Middle frontal gyrus (tissue), 1 donor: ENCODE measurements at regions not wholly inside any gene's neighbourhood (a gene's known extent, or its start where the extent isn't known, plus 50 kb on each side); places are given as distances from the start of the nearest gene placed in this dataset.

Source experiments
- DNase-seq: peaks from one replicate; pipeline ENCODE4 v3.0.0-alpha.2; 2015; ENCODE audit warnings: low spot score; ENCODE audit errors: extremely low spot score

DNA sequence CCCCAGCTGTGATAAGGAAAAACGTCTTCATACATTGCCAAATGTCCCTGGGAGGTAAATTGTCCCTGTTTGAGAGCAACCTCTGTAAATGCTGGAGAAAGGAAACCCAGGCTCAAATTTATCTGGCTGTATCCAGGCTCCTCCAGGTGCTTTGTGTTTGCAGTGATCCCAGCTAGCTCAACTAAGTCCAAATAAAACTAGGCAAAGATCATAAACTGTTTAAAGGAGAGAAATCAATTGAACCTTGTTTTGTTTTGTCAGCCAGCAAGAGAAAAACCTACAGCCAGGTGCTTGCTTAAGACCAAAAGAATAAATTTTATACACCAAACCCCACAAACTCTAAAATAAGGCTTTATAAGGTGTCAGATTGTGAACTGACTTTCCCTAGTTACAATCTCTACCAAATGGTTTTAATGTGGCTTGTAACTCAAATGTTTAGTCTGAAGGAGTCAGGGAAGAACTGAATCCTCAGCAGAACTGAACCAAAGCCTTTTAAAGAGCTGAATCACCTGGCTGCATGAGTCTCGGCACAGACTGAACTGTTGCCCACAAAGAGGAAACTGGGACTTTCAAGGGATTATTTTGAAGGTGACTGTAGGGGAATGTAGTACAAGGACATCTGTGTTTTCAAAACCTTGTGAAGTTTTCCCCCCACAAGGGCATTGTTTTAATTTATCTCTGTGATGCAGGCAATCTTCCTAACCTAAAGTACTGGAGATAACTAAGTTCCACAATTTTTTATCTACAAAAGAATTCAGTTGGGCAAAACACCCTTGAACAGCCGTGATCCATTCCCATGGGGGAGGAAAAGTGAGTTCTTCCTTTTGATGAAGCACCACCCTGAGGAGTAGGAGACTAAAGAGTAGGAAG, 201.7 kb upstream of the TARS1 start:
- no peak for DNase-seq

- no peak for DNase-seq
Observed at GRCh38 chr5:33240558-33240957, 200.2 kb upstream of the TARS1 start.

DNA sequence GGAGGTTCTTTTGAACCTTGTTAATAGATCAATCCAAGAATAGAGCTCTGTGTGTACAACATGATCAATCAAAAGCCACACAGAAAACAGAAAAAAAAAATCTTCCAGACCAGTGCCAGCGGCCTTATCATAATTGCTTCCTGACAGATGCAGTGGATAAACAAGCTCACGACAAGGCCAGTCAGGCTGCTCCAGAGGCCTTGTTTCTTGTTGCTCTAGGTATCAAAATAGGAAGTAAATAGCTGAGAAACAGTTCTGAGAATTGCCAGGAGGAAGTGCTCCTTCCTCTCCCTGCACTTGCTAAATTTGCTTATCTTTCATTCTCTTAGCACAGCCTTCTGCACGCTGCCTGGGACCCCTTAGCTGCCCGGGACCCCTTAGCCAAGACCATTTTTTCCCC, 199.0 kb upstream of the TARS1 start:
- no peak for DNase-seq

DNA sequence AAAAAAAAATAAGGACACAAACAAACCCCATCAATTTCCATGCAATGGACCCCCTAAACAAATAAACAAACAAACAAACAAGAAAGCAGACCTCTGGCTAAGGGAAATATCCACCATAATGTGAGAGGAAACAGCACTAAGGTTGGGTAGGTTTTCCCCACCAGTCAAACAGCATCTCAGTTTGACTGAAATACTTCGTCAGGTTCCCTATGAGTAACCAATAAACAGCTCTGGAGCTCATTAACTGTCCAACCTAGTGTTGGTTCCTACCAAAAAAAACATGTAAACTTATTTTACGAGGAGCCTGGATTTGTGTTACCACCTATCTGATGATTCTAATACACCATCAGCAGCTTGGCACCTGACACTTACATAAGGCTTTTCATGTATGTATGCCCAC, 198.5 kb upstream of the TARS1 start:
- DNase-seq, result no peak

DNA sequence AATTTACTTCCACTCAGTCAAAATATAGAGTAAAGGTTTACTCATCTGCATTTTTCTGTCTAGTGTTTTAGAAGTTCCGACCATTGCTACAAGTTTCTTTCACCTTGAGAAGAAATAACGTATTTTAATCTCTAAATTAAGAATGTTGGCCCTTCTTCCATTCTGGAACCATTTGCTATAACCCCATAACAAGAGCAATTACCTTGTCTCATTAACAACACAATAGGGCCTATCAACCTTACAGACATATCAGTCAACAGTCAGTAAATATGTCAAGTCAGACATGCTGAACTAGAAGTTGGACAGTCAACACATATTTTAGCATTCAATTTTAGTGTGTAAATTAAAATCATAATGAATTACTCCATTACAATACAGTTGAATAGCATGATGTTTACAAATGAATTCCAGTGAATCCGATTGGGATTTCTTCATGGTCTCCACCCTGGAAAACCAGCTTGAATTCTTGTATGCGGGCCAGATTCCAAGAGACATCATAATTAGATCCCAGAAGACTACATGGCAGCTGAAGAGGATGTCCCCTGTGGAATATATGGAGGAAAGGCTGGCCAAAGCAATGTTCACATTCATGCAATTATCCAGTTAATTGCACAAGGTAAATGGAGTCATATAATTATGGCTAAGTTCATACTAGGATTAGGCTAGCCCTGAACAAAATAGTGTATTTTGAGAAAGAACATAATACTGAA, 196.2 kb upstream of the TARS1 start:
- DNase-seq, result no peak

DNA sequence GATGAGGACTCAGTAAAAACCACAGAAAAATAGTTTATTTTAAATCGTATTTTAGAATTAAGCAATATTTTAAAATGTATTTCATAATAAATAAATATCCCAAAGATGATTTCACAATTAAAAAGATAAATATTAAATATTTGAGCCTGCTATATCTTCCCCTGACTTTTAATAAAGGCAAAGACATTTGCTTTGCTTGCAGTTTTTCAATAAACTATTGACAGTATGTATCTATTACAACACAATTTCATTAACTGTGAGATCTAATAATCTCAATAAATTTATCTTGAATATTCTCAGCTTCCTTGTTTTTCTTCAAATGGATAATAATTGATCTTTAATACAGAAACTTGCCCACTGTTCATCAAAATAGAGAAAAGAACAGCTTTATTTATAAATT, 186.2 kb upstream of the TARS1 start:
- no peak for DNase-seq

GRCh38 chr5:33257807-33258429, 182.8 kb upstream of the TARS1 start:
- DNase-seq, result no peak

GRCh38 chr5:33258553-33258952, 182.2 kb upstream of the TARS1 start:
- DNase-seq, result no peak

DNA sequence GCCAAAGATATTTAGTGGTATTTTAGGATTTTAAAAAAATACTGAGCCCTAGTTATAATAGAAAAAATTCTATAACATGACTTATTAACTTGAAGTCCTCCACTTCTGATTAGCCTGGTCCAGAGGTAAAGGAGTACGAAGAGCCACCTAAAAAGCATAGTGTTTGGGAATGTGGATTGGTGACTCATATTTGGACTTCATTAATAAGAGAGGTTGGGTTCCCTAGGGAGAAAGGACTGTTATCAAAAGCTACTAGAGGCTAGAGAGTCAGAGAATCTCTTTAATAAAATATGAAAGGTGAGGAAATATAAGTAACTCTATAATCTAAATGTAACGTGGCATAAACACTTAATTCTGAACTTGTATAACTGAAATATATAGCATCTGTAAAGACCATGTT, 180.7 kb upstream of the TARS1 start:
- DNase-seq, result no peak

DNA sequence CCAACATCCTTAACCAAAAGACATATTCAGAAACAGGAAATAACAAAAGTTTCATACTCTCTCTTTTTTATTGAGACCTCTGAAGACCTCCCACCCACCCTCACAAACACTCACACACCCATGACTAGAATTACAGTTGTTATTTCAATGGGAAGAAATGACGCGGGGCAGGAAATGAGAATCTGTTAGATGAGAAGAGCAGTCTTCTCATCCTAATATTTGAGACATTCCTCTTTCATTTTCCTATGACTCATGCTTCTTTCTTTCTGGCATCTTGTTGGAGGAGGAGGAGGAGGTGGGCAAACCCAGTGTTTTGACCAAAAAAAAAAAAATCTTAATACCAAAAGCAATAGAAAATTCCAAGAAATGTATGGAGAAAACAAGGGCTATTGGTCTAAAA, 179.5 kb upstream of the TARS1 start:
- no peak for DNase-seq

GRCh38 chr5:33261747-33262146, 179.0 kb upstream of the TARS1 start:
- DNase-seq, result no peak

- DNase-seq, result no peak
Observed at GRCh38 chr5:33267801-33268200, 173.0 kb upstream of the TARS1 start.

- no peak for DNase-seq
Observed at GRCh38 chr5:33268374-33268773, 172.4 kb upstream of the TARS1 start.

DNA sequence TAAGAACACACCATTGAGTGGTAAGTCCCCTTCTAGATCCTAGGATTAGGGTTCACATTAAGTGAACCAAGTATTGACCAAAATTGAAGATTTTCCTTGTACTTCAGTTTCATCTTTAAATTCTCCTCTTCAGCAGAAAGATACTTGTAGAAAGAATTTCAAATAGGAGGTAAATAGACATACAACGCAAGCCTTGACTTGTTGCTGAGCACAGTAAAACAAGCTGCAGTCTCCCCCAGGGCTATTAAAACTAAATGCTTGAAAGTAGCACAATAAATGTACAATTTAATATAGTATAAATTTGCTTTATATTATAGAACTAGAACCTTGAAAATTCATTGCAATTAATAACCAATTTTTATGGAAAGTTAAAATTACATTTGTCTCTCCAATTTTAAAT, 170.1 kb upstream of the TARS1 start:
- DNase-seq, result no peak

DNA sequence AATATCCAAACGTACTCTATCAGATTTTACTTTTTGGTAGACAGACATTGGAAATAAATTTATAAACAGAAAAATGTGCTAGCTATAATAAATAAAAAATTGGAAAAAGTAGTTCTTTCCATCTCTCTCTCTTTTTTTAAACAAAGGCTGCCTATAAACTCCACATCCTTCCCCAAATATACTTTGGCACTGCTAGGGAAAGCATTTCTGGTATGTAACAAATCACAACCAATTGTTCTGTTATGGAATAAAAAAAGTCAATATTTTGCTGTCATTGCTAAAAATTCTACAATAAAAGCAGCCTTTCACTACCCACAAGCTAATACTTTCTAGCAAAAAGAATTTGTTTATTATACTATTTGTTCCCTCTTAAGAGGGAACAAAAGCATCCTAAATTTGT, 169.2 kb upstream of the TARS1 start:
- no peak for DNase-seq

DNA sequence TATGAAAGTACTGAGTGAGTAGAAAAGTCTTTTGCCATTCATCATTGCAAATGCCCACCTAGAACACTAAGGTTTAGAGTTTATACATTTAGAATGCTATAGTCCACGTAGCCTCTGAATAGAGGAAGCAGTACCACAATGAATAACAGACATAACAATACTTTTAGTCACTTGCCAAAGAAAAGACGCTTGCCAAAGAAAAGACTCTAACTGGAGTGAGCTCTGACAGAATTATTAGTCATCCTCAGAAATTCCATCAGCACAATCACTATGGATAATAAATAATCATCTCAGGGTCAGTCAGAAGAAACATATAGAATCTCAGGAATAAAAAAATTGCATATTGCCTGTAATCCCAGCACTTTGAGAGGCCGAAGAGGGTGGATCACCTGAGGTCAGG, 168.5 kb upstream of the TARS1 start:
- DNase-seq, result no peak

- no peak for DNase-seq
Observed at GRCh38 chr5:33273985-33274384, 166.8 kb upstream of the TARS1 start.

- DNase-seq, result no peak
Observed at GRCh38 chr5:33275391-33275790, 165.4 kb upstream of the TARS1 start.

- DNase-seq, result no peak
Observed at GRCh38 chr5:33275921-33276627, 164.7 kb upstream of the TARS1 start.

DNA sequence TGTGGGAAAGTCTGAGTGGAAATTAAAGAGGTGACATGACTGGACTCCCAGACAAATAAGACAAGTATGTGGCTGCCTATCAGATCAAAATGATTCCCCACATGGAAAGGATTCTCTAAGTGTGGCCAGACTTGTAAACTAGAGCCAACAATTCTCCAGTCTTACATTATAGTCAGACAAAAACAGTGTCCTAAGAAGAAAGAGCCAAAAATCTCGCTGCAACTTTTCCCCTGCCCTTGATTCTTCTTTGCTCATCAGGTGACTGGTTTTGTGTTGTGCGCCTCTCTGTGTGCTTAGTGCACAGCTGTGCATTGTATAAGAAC, 164.2 kb upstream of the TARS1 start:
- no peak for DNase-seq

DNA sequence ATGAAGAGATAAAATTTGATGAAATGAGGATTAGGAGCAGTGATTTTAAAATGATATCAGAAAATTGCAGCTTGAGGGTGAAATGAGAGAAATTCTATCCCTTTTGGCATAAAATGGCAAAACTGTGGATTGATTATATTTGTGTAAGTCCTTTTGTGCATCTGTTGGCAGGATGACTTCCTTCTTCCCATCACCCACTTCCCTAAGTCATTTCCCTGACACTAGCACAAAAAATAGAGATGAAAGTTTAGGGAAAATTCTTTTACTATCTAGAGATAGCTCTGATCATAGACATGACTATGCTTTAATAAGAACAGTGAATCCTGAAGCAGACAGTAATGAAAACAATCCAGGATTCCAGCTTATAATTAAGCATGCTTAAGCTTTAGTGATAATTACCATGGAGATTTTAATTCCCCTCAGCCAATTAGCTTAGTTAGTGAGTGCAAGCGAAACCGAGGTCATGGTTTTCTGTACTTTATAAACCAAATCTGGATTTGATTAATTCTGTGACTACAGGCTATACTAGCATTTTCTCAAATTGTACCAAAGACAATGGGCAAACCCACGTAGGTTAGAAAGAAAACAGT, 163.6 kb upstream of the TARS1 start:
- DNase-seq, result no peak

DNA sequence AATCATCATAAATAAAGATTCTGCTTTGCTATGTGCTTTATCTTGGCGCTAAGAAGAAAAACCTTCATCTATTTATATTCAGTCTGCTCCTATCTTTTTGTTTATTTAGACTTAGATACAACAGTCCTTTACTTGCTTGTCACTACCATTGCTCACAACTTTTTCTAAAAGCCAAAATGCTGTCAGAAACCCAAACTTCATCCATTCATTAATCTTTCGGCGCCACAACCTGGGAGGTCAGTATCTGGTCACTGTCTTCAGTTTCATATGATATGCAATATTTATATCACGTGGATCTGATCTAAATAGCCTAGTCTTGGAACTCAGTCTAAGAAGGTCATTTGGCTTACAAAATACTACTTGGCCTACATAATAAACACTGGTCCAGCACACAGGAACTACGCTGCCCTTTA, 159.3 kb upstream of the TARS1 start:
- DNase-seq, result no peak
